DND-41 (cell line): ENCODE measurements at regions not wholly inside any gene's neighbourhood (a gene's known extent, or its start where the extent isn't known, plus 50 kb on each side); places are given as distances from the start of the nearest gene placed in this dataset.

Experiments
- EZH2 ChIP-seq: IDR thresholded peaks from 3 replicates; pipeline ENCODE4 v1.6.1; 2012; ENCODE audit warnings: borderline replicate concordance, low read depth, mild to moderate bottlenecking, moderate library complexity, low read length, inconsistent platforms; ENCODE audit not compliant: severe bottlenecking
- TF ChIP-seq, protein P1 (sequence below): IDR thresholded peaks from 2 replicates; pipeline ENCODE4 v1.5.1; 2012; ENCODE audit warnings: borderline replicate concordance, low read length, moderate library complexity, mild to moderate bottlenecking; ENCODE audit not compliant: poor library complexity, severe bottlenecking; ENCODE audit errors: extremely low read depth

DNA sequence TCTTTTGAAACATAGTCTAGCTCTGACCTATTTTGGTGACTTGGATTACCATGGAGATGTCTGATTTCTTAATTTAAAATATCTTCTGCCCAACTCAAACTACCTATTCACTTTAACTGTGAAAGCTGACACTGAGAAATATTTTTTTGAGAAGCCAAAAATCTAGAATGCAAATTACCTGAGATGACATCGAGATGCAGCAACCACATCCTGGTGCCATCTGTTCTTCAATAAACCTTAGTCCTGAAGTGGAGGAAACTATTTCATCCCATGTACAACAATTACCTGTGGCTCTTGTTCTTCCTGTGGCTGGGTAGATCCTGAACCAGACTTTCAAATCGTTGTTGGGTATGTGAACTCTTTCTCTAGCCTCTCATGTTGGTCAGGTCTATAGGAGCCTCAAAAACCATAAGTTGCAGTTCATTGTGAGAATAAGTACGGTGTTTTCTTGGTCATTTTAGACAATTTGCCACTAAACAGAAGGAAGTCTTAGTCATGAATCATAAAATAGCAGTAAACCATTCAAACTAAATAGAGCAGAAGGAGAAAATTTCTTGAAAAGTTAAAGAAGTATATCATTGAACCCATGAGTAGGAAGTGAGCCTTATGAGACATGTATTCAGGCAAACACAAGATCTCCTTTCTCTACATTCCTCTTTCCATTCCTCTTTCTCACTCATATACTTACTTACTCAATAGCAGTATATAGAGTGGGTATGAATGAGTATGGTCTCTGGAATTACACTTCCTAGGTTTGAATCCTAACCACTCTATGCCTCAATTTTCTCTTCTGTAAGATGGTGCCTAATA is 176.0 kb downstream of the HMHB1 start:
- TF ChIP-seq, protein P1, sequence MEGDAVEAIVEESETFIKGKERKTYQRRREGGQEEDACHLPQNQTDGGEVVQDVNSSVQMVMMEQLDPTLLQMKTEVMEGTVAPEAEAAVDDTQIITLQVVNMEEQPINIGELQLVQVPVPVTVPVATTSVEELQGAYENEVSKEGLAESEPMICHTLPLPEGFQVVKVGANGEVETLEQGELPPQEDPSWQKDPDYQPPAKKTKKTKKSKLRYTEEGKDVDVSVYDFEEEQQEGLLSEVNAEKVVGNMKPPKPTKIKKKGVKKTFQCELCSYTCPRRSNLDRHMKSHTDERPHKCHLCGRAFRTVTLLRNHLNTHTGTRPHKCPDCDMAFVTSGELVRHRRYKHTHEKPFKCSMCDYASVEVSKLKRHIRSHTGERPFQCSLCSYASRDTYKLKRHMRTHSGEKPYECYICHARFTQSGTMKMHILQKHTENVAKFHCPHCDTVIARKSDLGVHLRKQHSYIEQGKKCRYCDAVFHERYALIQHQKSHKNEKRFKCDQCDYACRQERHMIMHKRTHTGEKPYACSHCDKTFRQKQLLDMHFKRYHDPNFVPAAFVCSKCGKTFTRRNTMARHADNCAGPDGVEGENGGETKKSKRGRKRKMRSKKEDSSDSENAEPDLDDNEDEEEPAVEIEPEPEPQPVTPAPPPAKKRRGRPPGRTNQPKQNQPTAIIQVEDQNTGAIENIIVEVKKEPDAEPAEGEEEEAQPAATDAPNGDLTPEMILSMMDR: no peak
- TF ChIP-seq EZH2: no peak
